ENCODE measurements at regions not wholly inside any gene's neighbourhood (a gene's known extent, or its start where the extent isn't known, plus 50 kb on each side); places are given as distances from the start of the nearest gene placed in this dataset.

DNA sequence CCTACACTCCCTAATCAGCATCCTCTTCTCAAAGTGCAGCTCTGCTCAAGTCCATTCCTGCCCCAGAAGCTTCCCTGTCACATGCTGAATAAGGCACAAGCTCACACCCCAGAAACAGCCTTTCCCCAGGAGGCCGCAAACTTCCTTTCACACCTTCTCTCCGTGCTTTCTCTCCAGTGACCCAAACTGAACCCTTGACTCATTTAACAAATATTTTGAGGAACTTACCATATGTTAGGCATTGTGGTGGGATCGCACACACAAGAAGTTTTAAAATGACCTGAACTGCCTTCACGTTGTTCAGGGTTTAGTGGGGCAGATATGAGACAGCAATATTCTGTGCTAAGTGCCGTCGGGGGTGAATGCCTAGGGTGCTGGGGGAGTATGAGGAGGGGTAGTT is 161.3 kb downstream of the INSIG2 start:
- Histone ChIP-seq H3K9ac (ENCODE audit: insufficient read length, low read depth) (no peak overlapping the region), H3K9me3 (ENCODE audit: insufficient read depth, low read length) (no peaks in the 10 kb centered on the region), H3K4me1 (ENCODE audit: insufficient read depth, insufficient read length) (no peaks in the 10 kb centered on the region), H3K27me3 (ENCODE audit: insufficient read depth, insufficient read length) (no peaks in the 10 kb centered on the region), H3K4me3 (ENCODE audit: insufficient read length, low read depth) (no peak overlapping the region), H3K36me3 (ENCODE audit: insufficient read depth, insufficient read length, low read length) (no peaks in the 10 kb centered on the region)
- no peak for DNase-seq (ENCODE audit: low read depth, low spot score)
- TF ChIP-seq YY1 (IDR thresholded peaks at IDR 0.05; ENCODE audit: insufficient read depth, insufficient read length) (no peak), SUZ12 (IDR thresholded peaks at IDR 0.05; ENCODE audit: extremely low read depth, insufficient read depth, insufficient read length) (no peak), ZNF274 (IDR thresholded peaks at IDR 0.05; ENCODE audit: low read depth, low read length) (no peak)

DNA sequence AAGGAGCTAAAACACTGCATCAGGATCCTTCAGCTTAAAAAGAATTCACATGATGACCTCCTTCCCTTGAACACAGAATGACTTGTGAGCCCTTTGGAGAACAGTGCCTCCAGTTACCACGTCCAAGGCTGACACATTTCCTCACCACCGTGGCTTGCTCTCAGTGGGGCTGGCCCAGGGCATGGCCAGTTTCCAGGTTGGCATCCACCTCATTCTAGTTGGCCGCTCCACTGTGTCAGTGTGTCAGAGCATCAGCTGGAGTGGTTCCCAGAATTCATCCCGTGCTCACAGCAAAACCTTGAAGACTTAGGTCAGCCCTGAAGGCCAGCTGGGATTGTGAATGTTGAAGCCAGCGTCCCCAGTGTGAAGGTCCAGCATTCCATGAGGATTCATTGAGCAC is 158.5 kb downstream of the INSIG2 start:
- DNase-seq (ENCODE audit: low read depth, low spot score): no peak
- TF ChIP-seq YY1 (IDR thresholded peaks at IDR 0.05; ENCODE audit: insufficient read depth, insufficient read length) (no peak), ZNF274 (IDR thresholded peaks at IDR 0.05; ENCODE audit: low read depth, low read length) (no peak), SUZ12 (IDR thresholded peaks at IDR 0.05; ENCODE audit: extremely low read depth, insufficient read depth, insufficient read length) (no peak)

GRCh38 chr2:118246079-118246478 is 157.8 kb downstream of the INSIG2 start:
- Histone ChIP-seq H3K9me3 (ENCODE audit: insufficient read depth, low read length) (no peaks in the 10 kb centered on the region), H3K9ac (ENCODE audit: insufficient read length, low read depth) (no peak overlapping the region), H3K4me3 (ENCODE audit: insufficient read length, low read depth) (no peak overlapping the region), H3K27me3 (ENCODE audit: insufficient read depth, insufficient read length) (no peaks in the 10 kb centered on the region), H3K36me3 (ENCODE audit: insufficient read depth, insufficient read length, low read length) (no peaks in the 10 kb centered on the region), H3K4me1 (ENCODE audit: insufficient read depth, insufficient read length) (peaks cover 3% of the 10 kb centered on the region)
- no peak for DNase-seq (ENCODE audit: low read depth, low spot score)
- TF ChIP-seq YY1 (IDR thresholded peaks at IDR 0.05; ENCODE audit: insufficient read depth, insufficient read length) (no peak), ZNF274 (IDR thresholded peaks at IDR 0.05; ENCODE audit: low read depth, low read length) (no peak), SUZ12 (IDR thresholded peaks at IDR 0.05; ENCODE audit: extremely low read depth, insufficient read depth, insufficient read length) (no peak)

More for the DNA sequence above, 158.5 kb downstream of the INSIG2 start:
- Histone ChIP-seq H3K9me3 (ENCODE audit: insufficient read depth, low read length) (no peaks in the 10 kb centered on the region), H3K4me1 (ENCODE audit: insufficient read depth, insufficient read length) (peaks cover 3% of the 10 kb centered on the region), H3K27me3 (ENCODE audit: insufficient read depth, insufficient read length) (no peaks in the 10 kb centered on the region), H3K9ac (ENCODE audit: insufficient read length, low read depth) (no peak overlapping the region), H3K36me3 (ENCODE audit: insufficient read depth, insufficient read length, low read length) (no peaks in the 10 kb centered on the region), H3K4me3 (ENCODE audit: insufficient read length, low read depth) (no peak overlapping the region)

DNA sequence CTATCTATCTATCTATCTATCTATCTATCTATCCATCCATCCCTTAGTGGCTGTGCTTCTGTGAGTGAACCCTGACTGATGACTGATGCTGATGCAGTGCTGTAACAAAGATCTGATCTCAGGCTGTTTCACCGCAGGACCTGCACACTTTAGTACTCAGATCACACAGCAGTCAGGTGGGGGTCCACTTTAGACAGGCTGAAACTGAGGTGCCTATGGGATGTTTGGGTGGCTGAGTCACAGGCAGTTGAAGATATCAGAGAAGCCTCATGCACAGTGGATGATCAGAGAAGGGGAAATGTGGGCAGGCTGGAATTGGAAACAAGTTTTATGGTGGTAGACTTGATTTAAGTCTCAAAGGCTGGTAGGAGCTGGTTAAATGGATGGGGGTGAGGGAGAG is 156.4 kb downstream of the INSIG2 start:
- no peak for TF ChIP-seq ZNF274 (IDR thresholded peaks at IDR 0.05; ENCODE audit: low read depth, low read length)
- no peak for TF ChIP-seq YY1 (IDR thresholded peaks at IDR 0.05; ENCODE audit: insufficient read depth, insufficient read length)
- no peak for TF ChIP-seq SUZ12 (IDR thresholded peaks at IDR 0.05; ENCODE audit: extremely low read depth, insufficient read depth, insufficient read length)
- peaks cover 1% of the 10 kb centered on the region for H3K9me3 ChIP-seq (ENCODE audit: insufficient read depth, low read length)
- no peak for DNase-seq (ENCODE audit: low read depth, low spot score)
- H3K4me3 ChIP-seq (ENCODE audit: insufficient read length, low read depth): no peak overlapping the region
- H3K27me3 ChIP-seq (ENCODE audit: insufficient read depth, insufficient read length): no peaks in the 10 kb centered on the region
- H3K4me1 ChIP-seq (ENCODE audit: insufficient read depth, insufficient read length): peaks cover 3% of the 10 kb centered on the region
- no peak overlapping the region for H3K9ac ChIP-seq (ENCODE audit: insufficient read length, low read depth)
- no peaks in the 10 kb centered on the region for H3K36me3 ChIP-seq (ENCODE audit: insufficient read depth, insufficient read length, low read length)

- H3K36me3 ChIP-seq (ENCODE audit: insufficient read depth, insufficient read length, low read length): no peaks in the 10 kb centered on the region
- H3K27me3 ChIP-seq (ENCODE audit: insufficient read depth, insufficient read length): no peaks in the 10 kb centered on the region
- H3K4me3 ChIP-seq (ENCODE audit: insufficient read length, low read depth): no peak overlapping the region
- H3K9ac ChIP-seq (ENCODE audit: insufficient read length, low read depth): no peak overlapping the region
- DNase-seq (ENCODE audit: low read depth, low spot score): no peak
- peaks cover 11% of the 10 kb centered on the region for H3K9me3 ChIP-seq (ENCODE audit: insufficient read depth, low read length)
- peaks cover 3% of the 10 kb centered on the region for H3K4me1 ChIP-seq (ENCODE audit: insufficient read depth, insufficient read length)
- TF ChIP-seq SUZ12 (IDR thresholded peaks at IDR 0.05; ENCODE audit: extremely low read depth, insufficient read depth, insufficient read length): no peak
- TF ChIP-seq YY1 (IDR thresholded peaks at IDR 0.05; ENCODE audit: insufficient read depth, insufficient read length): no peak
- no peak for TF ChIP-seq ZNF274 (IDR thresholded peaks at IDR 0.05; ENCODE audit: low read depth, low read length)
These were observed 154.8 kb downstream of the INSIG2 start for GRCh38 chr2:118243031-118243430.

DNA sequence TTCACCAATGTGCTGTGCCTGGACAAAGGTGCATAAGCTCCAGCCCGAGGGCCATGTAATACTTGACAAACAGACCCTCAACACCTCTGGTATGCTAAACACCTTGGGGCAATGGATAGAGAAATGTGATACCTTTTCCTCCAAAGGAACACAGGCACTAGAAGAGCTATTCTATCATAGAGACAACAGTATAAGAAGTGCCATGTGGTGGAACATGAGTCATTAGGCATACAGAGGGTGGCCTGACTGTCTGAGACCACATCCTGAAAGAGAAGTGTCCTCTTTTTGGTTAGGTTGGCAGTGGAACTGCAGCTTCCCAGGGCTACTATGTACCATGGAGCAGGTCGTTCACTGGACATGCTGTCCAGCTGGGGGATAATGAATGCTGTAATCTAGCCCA is 153.9 kb downstream of the INSIG2 start:
- DNase-seq (ENCODE audit: low read depth, low spot score): no peak
- no peak for TF ChIP-seq ZNF274 (IDR thresholded peaks at IDR 0.05; ENCODE audit: low read depth, low read length)
- TF ChIP-seq SUZ12 (IDR thresholded peaks at IDR 0.05; ENCODE audit: extremely low read depth, insufficient read depth, insufficient read length): no peak
- TF ChIP-seq YY1 (IDR thresholded peaks at IDR 0.05; ENCODE audit: insufficient read depth, insufficient read length): no peak

GRCh38 chr2:118241128-118241527 is 152.9 kb downstream of the INSIG2 start:
- peaks cover 11% of the 10 kb centered on the region for H3K9me3 ChIP-seq (ENCODE audit: insufficient read depth, low read length)
- TF ChIP-seq YY1 (IDR thresholded peaks at IDR 0.05; ENCODE audit: insufficient read depth, insufficient read length): no peak
- TF ChIP-seq SUZ12 (IDR thresholded peaks at IDR 0.05; ENCODE audit: extremely low read depth, insufficient read depth, insufficient read length): no peak
- TF ChIP-seq ZNF274 (IDR thresholded peaks at IDR 0.05; ENCODE audit: low read depth, low read length): no peak

More for the DNA sequence above, 153.9 kb downstream of the INSIG2 start:
- Histone ChIP-seq H3K4me1 (ENCODE audit: insufficient read depth, insufficient read length) (peaks cover 3% of the 10 kb centered on the region), H3K9ac (ENCODE audit: insufficient read length, low read depth) (no peak overlapping the region), H3K4me3 (ENCODE audit: insufficient read length, low read depth) (no peak overlapping the region), H3K9me3 (ENCODE audit: insufficient read depth, low read length) (peaks cover 11% of the 10 kb centered on the region), H3K27me3 (ENCODE audit: insufficient read depth, insufficient read length) (no peaks in the 10 kb centered on the region), H3K36me3 (ENCODE audit: insufficient read depth, insufficient read length, low read length) (no peaks in the 10 kb centered on the region)

More at GRCh38 chr2:118241128-118241527, 152.9 kb downstream of the INSIG2 start:
- DNase-seq (ENCODE audit: low read depth, low spot score): no peak
- H3K36me3 ChIP-seq (ENCODE audit: insufficient read depth, insufficient read length, low read length): no peaks in the 10 kb centered on the region
- H3K4me3 ChIP-seq (ENCODE audit: insufficient read length, low read depth): no peak overlapping the region
- H3K4me1 ChIP-seq (ENCODE audit: insufficient read depth, insufficient read length): peaks cover 3% of the 10 kb centered on the region
- H3K9ac ChIP-seq (ENCODE audit: insufficient read length, low read depth): no peak overlapping the region
- no peaks in the 10 kb centered on the region for H3K27me3 ChIP-seq (ENCODE audit: insufficient read depth, insufficient read length)

All from NT2/D1 (cell line).